H1 (cell line): ENCODE measurements at regions not wholly inside any gene's neighbourhood (a gene's known extent, or its start where the extent isn't known, plus 50 kb on each side); places are given as distances from the start of the nearest gene placed in this dataset.

Source experiments
- CTCF ChIA-PET: fragments of 300-600 bp; sonication (Branson Sonifier 250); formaldehyde crosslinking; loops from one replicate; lab custom pipeline; 2021; ENCODE audit not compliant: partially characterized antibody; lab: Charles Lee
- POLR2A ChIA-PET: fragments of 300-600 bp; sonication (Branson Sonifier 250); formaldehyde crosslinking; loops from one replicate; lab custom pipeline; 2021; ENCODE audit warnings: inconsistent platforms; ENCODE audit not compliant: partially characterized antibody; lab: Charles Lee
- DNase-seq, 2 experiments: peaks; one replicate each; pipeline versions ENCODE4 v3.0.0 to v3.0.0-alpha.2; 2010 to 2022; ENCODE audit warnings: low spot score in 2 of 2, low read depth in 1 of 2, mixed read lengths in 1 of 2
- FAIRE-seq: peaks from 2 replicates; lab custom pipeline; 2011; peaks lifted over from hg19 to GRCh38; lab: Jason Lieb, UNC
- H2AFZ ChIP-seq: 2 replicates; pipeline ENCODE4 v1.8.1; 2012; ENCODE audit warnings: low read length, inconsistent platforms
- H2AK5ac ChIP-seq: 2 replicates; pipeline ENCODE4 v1.6.1; 2013; ENCODE audit warnings: low read depth, low read length
- H2BK120ac ChIP-seq: replicated peaks from 2 replicates; pipeline ENCODE3; 2013; ENCODE audit warnings: low read depth, low read length, inconsistent platforms
- H2BK12ac ChIP-seq: 2 replicates; pipeline ENCODE4 v1.6.1; 2013; ENCODE audit warnings: low read depth, low read length
- H2BK15ac ChIP-seq: 2 replicates; pipeline ENCODE4 v1.6.1; 2013; ENCODE audit warnings: low read length
- H2BK20ac ChIP-seq: 2 replicates; pipeline ENCODE4 v1.6.1; 2013; ENCODE audit warnings: low read length
- H2BK5ac ChIP-seq: 2 replicates; pipeline ENCODE4 v1.6.1; 2013; ENCODE audit warnings: low read depth, low read length
- H3K14ac ChIP-seq: 2 replicates; pipeline ENCODE4 v1.6.1; 2013; ENCODE audit warnings: inconsistent platforms; ENCODE audit not compliant: insufficient read length
- H3K18ac ChIP-seq: 2 replicates; pipeline ENCODE4 v1.6.1; 2013; ENCODE audit warnings: low read length; ENCODE audit errors: extremely low read depth
- H3K23ac ChIP-seq: 2 replicates; pipeline ENCODE4 v1.6.1; 2013; ENCODE audit warnings: inconsistent platforms; ENCODE audit not compliant: insufficient read length
- H3K23me2 ChIP-seq: 2 replicates; pipeline ENCODE4 v1.6.1; 2013; ENCODE audit warnings: low read depth, low read length
- H3K27ac ChIP-seq: 2 replicates; pipeline ENCODE4 v1.6.1; 2011; ENCODE audit warnings: low read depth, low read length, inconsistent platforms
- H3K27me3 ChIP-seq, 4 experiments: replicated peaks in 1 of 4; 1 replicate in 1 of 4; 2 replicates in 3 of 4; pipeline versions ENCODE4 v1.6.1 to v1.8.1; 2011 to 2013; ENCODE audit warnings: low read length in 3 of 4, mild to moderate bottlenecking in 3 of 4, inconsistent platforms in 2 of 4, mixed read lengths in 2 of 4, moderate library complexity in 1 of 4; ENCODE audit not compliant: control insufficient read depth in 3 of 4, insufficient read depth in 3 of 4; ENCODE audit errors: extremely low read depth in 1 of 4
- H3K36me3 ChIP-seq, 4 experiments: 2 replicates each; pipeline versions ENCODE4 v1.6.1 to v1.8.1; 2011 to 2013; ENCODE audit warnings: mild to moderate bottlenecking in 4 of 4, low read length in 3 of 4, moderate library complexity in 2 of 4, control low read depth in 1 of 4, inconsistent platforms in 1 of 4; ENCODE audit not compliant: insufficient read depth in 4 of 4, control insufficient read depth in 2 of 4
- H3K4ac ChIP-seq: replicated peaks from 2 replicates; pipeline ENCODE3; 2013; ENCODE audit warnings: low read length, low read depth, mixed read lengths, inconsistent platforms; ENCODE audit not compliant: insufficient read length
- H3K4me1 ChIP-seq, 4 experiments: replicated peaks in 1 of 4; 1 replicate in 1 of 4; 2 replicates in 3 of 4; pipeline versions ENCODE4 v1.6.1 to v1.8.1; 2011 to 2013; ENCODE audit warnings: low read length in 3 of 4, inconsistent platforms in 2 of 4, mixed read lengths in 1 of 4; ENCODE audit not compliant: insufficient read depth in 4 of 4, control insufficient read depth in 3 of 4
- H3K4me2 ChIP-seq, 2 experiments: 2 replicates each; pipeline versions ENCODE4 v1.6.1 to v1.8.1; 2011 to 2013; ENCODE audit warnings: low read depth in 2 of 2, low read length in 2 of 2, control low read depth in 1 of 2, inconsistent platforms in 1 of 2, mild to moderate bottlenecking in 1 of 2; ENCODE audit not compliant: insufficient read depth in 1 of 2
- H3K4me3 ChIP-seq, 4 experiments: fragments of 200-600, 300-600 bp in 1 of 4; sonication (generic), shearing (Covaris generic), sonication (Bioruptor Twin) in 1 of 4; 2 replicates each; pipeline versions ENCODE4 v1.5.1 to v1.8.1; 2011 to 2016; ENCODE audit warnings: low read length in 4 of 4, low read depth in 3 of 4, control low read depth in 2 of 4, inconsistent platforms in 2 of 4, mild to moderate bottlenecking in 2 of 4, mixed read lengths in 1 of 4, moderate library complexity in 1 of 4; ENCODE audit not compliant: insufficient read depth in 2 of 4; ENCODE audit errors: extremely low read depth in 1 of 4
- H3K56ac ChIP-seq: replicated peaks from 2 replicates; pipeline ENCODE3; 2013; ENCODE audit warnings: low read depth, mild to moderate bottlenecking, mixed read lengths, low read length, inconsistent platforms; ENCODE audit not compliant: insufficient read length
- H3K79me1 ChIP-seq: 2 replicates; pipeline ENCODE4 v1.6.1; 2013; ENCODE audit warnings: low read depth, low read length, control low read depth
- H3K79me2 ChIP-seq, 2 experiments: 2 replicates each; pipeline versions ENCODE4 v1.6.1 to v1.8.1; 2012 to 2013; ENCODE audit warnings: low read length in 2 of 2, mild to moderate bottlenecking in 2 of 2, inconsistent platforms in 1 of 2; ENCODE audit not compliant: insufficient read depth in 2 of 2, control insufficient read depth in 1 of 2
- H3K9ac ChIP-seq, 4 experiments: replicated peaks in 1 of 4; 1 replicate in 1 of 4; 2 replicates in 3 of 4; pipeline versions ENCODE4 v1.6.1 to v1.8.1; 2011 to 2013; ENCODE audit warnings: low read depth in 3 of 4, low read length in 3 of 4, control low read depth in 2 of 4, mild to moderate bottlenecking in 2 of 4, moderate library complexity in 2 of 4, inconsistent platforms in 1 of 4; ENCODE audit errors: extremely low read depth in 1 of 4
- H3K9me3 ChIP-seq, 2 experiments: 2 replicates each; pipeline versions ENCODE4 v1.6.1 to v1.8.1; 2012 to 2013; ENCODE audit warnings: mild to moderate bottlenecking in 2 of 2, moderate library complexity in 2 of 2, control low read depth in 1 of 2, inconsistent platforms in 1 of 2, low read depth in 1 of 2, low read length in 1 of 2, mixed read lengths in 1 of 2; ENCODE audit not compliant: insufficient read depth in 2 of 2
- H4K20me1 ChIP-seq, 2 experiments: replicated peaks in 1 of 2; 2 replicates each; pipeline versions ENCODE3 to v1.8.1; 2011 to 2013; ENCODE audit warnings: inconsistent platforms in 2 of 2, low read length in 2 of 2, mild to moderate bottlenecking in 1 of 2; ENCODE audit not compliant: insufficient read depth in 2 of 2, control insufficient read depth in 1 of 2
- H4K5ac ChIP-seq: 2 replicates; pipeline ENCODE4 v1.6.1; 2013; ENCODE audit warnings: low read length, low read depth, mixed read lengths, inconsistent platforms; ENCODE audit not compliant: insufficient read length
- H4K8ac ChIP-seq: 2 replicates; pipeline ENCODE4 v1.8.0; 2013; ENCODE audit warnings: mild to moderate bottlenecking, moderate library complexity, low read length, inconsistent platforms; ENCODE audit not compliant: insufficient read depth; ENCODE audit errors: extremely low read depth
- H4K91ac ChIP-seq: replicated peaks from 2 replicates; pipeline ENCODE3; 2013; ENCODE audit warnings: low read length, mixed read lengths, inconsistent platforms; ENCODE audit not compliant: insufficient read length
- CTCF ChIP-seq, 3 experiments: IDR thresholded peaks; 1 replicate in 2 of 3; 2 replicates in 1 of 3; pipeline versions ENCODE4 v1.5.1 to v1.6.1; 2011; ENCODE audit warnings: low read length in 3 of 3, mild to moderate bottlenecking in 3 of 3, inconsistent platforms in 2 of 3, low read depth in 1 of 3, moderate library complexity in 1 of 3; ENCODE audit not compliant: insufficient read depth in 1 of 3; ENCODE audit errors: control extremely low read depth in 1 of 3
- PHF8 ChIP-seq: fragments of 200-600 bp; sonication (generic); conservative IDR thresholded peaks from 2 replicates; pipeline ENCODE4 v1.7.1; 2012; ENCODE audit warnings: low read depth, mild to moderate bottlenecking, inconsistent platforms, low read length, moderate library complexity
- RAD21 ChIP-seq, 2 experiments: IDR thresholded peaks in 1 of 2; conservative IDR thresholded peaks in 1 of 2; 2 replicates each; pipeline ENCODE4 v1.6.1; 2011; ENCODE audit warnings: low read depth in 2 of 2, low read length in 2 of 2, improper control_type of control experiment in 1 of 2, inconsistent platforms in 1 of 2, mild to moderate bottlenecking in 1 of 2, moderate library complexity in 1 of 2
- TEAD4 ChIP-seq: IDR thresholded peaks from 2 replicates; pipeline ENCODE4 v1.6.1; 2012; ENCODE audit warnings: low read depth, low read length, inconsistent platforms, mixed read lengths
- WGBS, 2 experiments: shearing (Covaris generic) in 1 of 2; methylation state at CpG; one replicate each; pipeline versions ENCODE4 v1.1.6 to v1.1.7; 2013 to 2015; ENCODE audit warnings: low lambda C conversion rate in 2 of 2, mixed read lengths in 2 of 2, inconsistent platforms in 1 of 2, low coverage in 1 of 2, missing lambda C conversion rate in 1 of 2; ENCODE audit not compliant: insufficient replicate concordance in 2 of 2, insufficient coverage in 1 of 2, insufficient read length in 1 of 2; ENCODE audit errors: extremely low coverage in 1 of 2, missing lambda C conversion rate in 1 of 2; 5-methylcytosine and 5-hydroxymethylcytosine counted together

GRCh38 chr1:193406901-193407300 lies 220.5 kb upstream of the B3GALT2 start:
- Histone ChIP-seq H4K8ac (no peak overlapping the region), H2BK120ac (no peak overlapping the region), H4K5ac (no peak overlapping the region), H3K4me2 (no peak overlapping the region), H3K9me3 (no peaks in the 10 kb centered on the region), H2AK5ac (no peak overlapping the region), H3K9ac (no peak overlapping the region), H3K79me1 (no peaks in the 10 kb centered on the region), H3K4me1 (no peaks in the 10 kb centered on the region), H3K18ac (no peak overlapping the region), H3K23ac (no peak overlapping the region), H4K91ac (no peak overlapping the region), H2BK12ac (no peak overlapping the region), H4K20me1 (no peaks in the 10 kb centered on the region), H3K23me2 (no peaks in the 10 kb centered on the region), H3K56ac (no peak overlapping the region), H3K36me3 (no peaks in the 10 kb centered on the region), H2BK15ac (no peak overlapping the region), H3K27me3 (no peaks in the 10 kb centered on the region), H3K4me3 (no peak overlapping the region), H3K79me2 (no peaks in the 10 kb centered on the region), H2BK20ac (no peak overlapping the region), H2BK5ac (no peak overlapping the region), H3K27ac (no peak overlapping the region), H2AFZ (0 out of 2 replicates have a peak overlapping the region, but pooled peaks have one; percentile 37), H3K14ac (no peak overlapping the region), H3K4ac (no peak overlapping the region)
- 35% methylated on average over 4 of the region's 4 CpGs; no CpG with 5 or more reads in 1 of the 2 experiments for WGBS, 2 experiments
- FAIRE-seq (peak; percentile 7), DNase-seq (no peak)
- peak; percentile 67 for TF ChIP-seq TEAD4
- peak; percentile 63 to 66 for TF ChIP-seq RAD21 (IDR thresholded peaks at IDR 0.05 in 1 of 2, conservative IDR thresholded peaks at IDR 0.05 in 1 of 2; ENCODE audit: low read depth in 2 of 2, low read length in 2 of 2)
- TF ChIP-seq CTCF (IDR thresholded peaks at IDR 0.05; ENCODE audit: control extremely low read depth in 1 of 3, insufficient read depth in 1 of 3, low read depth in 1 of 3, low read length in 3 of 3) = peak in 2 of 3 experiments; percentile 30 to 68; a peak in 2 of 4 replicates
- TF ChIP-seq PHF8 = no peak
- POLR2A ChIA-PET = no interaction called here
- CTCF ChIA-PET = interaction anchor here (0.9 kb wide), 1 partner anchor 48 kb away, joined by 3 read pairs; no protein-coding TSS in a partner anchor
